Spleen (tissue), 7 donors: ENCODE measurements at regions not wholly inside any gene's neighbourhood (a gene's known extent, or its start where the extent isn't known, plus 50 kb on each side); places are given as distances from the start of the nearest gene placed in this dataset.

Source experiments
- CTCF ChIP-seq, 11 experiments: fragments of 200-600 bp in 7 of 11; fragments of 450-650 bp in 4 of 11; sonication (generic) in 4 of 11; IDR thresholded peaks in 8 of 11; conservative IDR thresholded peaks in 3 of 11; 1 replicate in 7 of 11; 2 replicates in 4 of 11; pipeline versions ENCODE4 v1.4.0 to v1.8.0; 2016 to 2021; ENCODE audit warnings: antibody characterized with exemption in 11 of 11, inconsistent platforms in 4 of 11, mild to moderate bottlenecking in 1 of 11
- POLR2A ChIP-seq, 3 donors: fragments of 450-650 bp; IDR thresholded peaks; one replicate each; pipeline ENCODE4 v1.5.1; 2017; ENCODE audit warnings: antibody characterized with exemption in 3 of 3, mild to moderate bottlenecking in 1 of 3
- donor health status: DM: no; HTN: no; CAD: no; lungs with moderate emphysema.
- donor health status: DM: no; HTN: no; CAD: no.
- donor health status: DM: no; HTN: no; CAD: no.

- no peak for TF ChIP-seq POLR2A (IDR thresholded peaks at IDR 0.05)
- no peak for TF ChIP-seq CTCF (IDR thresholded peaks at IDR 0.05 in 8 of 11, conservative IDR thresholded peaks at IDR 0.05 in 3 of 11)
These were observed 894.5 kb upstream of the ACVR2A start for GRCh38 chr2:146950361-146950760.
